Lower leg skin (tissue), 4 donors: ENCODE measurements at regions not wholly inside any gene's neighbourhood (a gene's known extent, or its start where the extent isn't known, plus 50 kb on each side); places are given as distances from the start of the nearest gene placed in this dataset.

Experiments used
- DNase-seq, 2 donors: peaks; one replicate each; pipeline ENCODE4 v3.0.0-alpha.2; 2019; ENCODE audit warnings: low spot score in 2 of 2
- H3K4me3 ChIP-seq: fragments of 200-600 bp; sonication (generic); 2 replicates; pipeline ENCODE4 v1.5.1; 2017; ENCODE audit warnings: mild to moderate bottlenecking, low read depth; ENCODE audit not compliant: poor library complexity, severe bottlenecking
- POLR2A ChIP-seq, 2 donors: fragments of 450-650 bp; IDR thresholded peaks; one replicate each; pipeline ENCODE4 v1.6.1; 2016 to 2017; ENCODE audit warnings: antibody characterized with exemption in 2 of 2, mild to moderate bottlenecking in 1 of 2, moderate library complexity in 1 of 2
- WGBS, 2 donors: methylation state at CpG; one replicate each; pipeline ENCODE4 v1.1.5; 2018; 5-methylcytosine and 5-hydroxymethylcytosine counted together
- intact Hi-C: fragments of 100-400 bp; cut with DNase I; formaldehyde crosslinking; loops from one replicate; pipeline ENCODE4 v1.15.0; 2023; ENCODE audit warnings: low total_unique reads
- TF ChIP-seq, protein P1 (sequence below), 3 donors: fragments of 450-650 bp; IDR thresholded peaks; one replicate each; pipeline ENCODE4 v1.5.1; 2016; ENCODE audit warnings: antibody characterized with exemption in 3 of 3, mild to moderate bottlenecking in 3 of 3, moderate library complexity in 2 of 3

DNA sequence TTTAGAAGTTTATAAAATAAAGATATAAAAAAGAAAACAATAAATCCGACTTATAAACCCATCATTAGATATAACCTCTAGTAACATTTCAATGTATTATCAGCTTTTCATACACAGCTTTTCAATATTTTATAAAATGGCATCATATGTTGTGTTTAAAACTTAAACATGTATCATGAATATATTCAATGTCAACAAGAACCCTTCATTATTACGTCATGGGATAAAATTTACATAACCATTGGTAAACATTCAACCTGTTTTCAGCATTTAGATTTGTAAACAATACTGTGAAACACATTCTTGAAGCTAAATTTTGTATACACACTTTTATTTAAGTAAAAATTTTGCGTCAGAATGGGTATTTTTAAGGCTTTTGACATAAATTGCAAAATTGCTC is 153.4 kb upstream of the SOX14 start:
- TF ChIP-seq, protein P1, sequence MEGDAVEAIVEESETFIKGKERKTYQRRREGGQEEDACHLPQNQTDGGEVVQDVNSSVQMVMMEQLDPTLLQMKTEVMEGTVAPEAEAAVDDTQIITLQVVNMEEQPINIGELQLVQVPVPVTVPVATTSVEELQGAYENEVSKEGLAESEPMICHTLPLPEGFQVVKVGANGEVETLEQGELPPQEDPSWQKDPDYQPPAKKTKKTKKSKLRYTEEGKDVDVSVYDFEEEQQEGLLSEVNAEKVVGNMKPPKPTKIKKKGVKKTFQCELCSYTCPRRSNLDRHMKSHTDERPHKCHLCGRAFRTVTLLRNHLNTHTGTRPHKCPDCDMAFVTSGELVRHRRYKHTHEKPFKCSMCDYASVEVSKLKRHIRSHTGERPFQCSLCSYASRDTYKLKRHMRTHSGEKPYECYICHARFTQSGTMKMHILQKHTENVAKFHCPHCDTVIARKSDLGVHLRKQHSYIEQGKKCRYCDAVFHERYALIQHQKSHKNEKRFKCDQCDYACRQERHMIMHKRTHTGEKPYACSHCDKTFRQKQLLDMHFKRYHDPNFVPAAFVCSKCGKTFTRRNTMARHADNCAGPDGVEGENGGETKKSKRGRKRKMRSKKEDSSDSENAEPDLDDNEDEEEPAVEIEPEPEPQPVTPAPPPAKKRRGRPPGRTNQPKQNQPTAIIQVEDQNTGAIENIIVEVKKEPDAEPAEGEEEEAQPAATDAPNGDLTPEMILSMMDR (IDR thresholded peaks at IDR 0.05) = no peak
- TF ChIP-seq POLR2A (IDR thresholded peaks at IDR 0.05) = no peak
- DNase-seq = no peak
- no peak overlapping the region for H3K4me3 ChIP-seq
- intact Hi-C loops = no loop called here
- 80 to 81% methylated on average over 3 of the region's 3 CpGs for WGBS, 2 donors

DNA sequence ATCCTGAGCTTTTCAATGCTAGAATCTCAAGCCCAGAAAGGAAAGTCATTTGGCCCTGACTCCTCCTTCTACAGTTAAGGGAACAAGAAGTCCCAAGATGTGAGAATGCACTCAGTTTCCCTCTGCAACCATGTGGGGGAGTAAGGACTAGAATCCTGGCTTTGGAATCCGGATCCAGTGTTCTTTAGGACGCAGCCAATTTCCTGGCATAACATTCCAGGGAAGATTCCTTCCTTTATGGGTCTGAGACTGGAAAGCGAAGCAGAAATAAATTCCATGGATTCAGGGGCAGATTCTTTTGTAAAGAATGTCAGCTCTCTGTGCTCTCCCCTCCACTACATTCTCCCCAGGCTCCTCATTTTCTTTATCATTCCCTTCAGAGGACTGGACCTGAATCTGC is 151.8 kb upstream of the SOX14 start:
- TF ChIP-seq POLR2A (IDR thresholded peaks at IDR 0.05) = no peak
- TF ChIP-seq, protein P1 (IDR thresholded peaks at IDR 0.05) = no peak
- WGBS, 2 donors = 4 to 12% methylated on average over 3 of the region's 3 CpGs
- intact Hi-C loops = no loop called here
- no peak for DNase-seq
- no peak overlapping the region for H3K4me3 ChIP-seq

DNA sequence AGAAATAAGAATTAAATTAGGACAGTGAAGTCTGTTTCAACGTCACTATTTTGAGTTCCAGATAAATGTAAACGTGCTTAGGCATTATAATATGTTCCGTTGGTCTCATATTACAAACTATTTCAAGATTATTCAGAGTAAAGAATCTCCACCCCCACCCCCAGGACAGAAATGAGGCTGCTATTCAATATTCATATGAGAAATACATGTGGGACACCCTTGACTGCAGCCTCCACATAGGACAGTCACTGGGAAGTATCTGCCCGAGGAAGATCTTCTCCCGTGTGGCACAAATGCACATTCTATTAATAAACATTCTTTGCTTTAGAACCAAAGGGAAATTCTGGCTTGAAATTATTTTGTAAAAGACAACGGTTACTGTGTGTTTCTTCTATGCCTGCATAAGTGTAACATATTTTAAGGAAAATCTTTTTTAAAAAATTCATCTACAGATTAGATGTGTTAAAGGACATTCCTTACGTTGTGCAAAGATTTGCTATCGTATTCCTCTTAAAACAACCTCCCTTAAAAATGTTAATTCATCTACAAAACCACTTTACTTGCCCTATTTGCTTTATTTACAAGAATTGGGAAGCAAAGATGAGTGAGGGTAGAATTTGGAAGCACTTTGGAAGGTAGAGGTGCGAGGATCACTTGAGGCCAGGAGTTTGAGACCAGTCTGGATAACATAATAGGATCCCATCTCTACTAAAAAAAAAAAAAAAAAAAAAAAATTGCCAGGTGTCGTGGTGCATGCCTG is 148.3 kb upstream of the SOX14 start:
- TF ChIP-seq, protein P1 (IDR thresholded peaks at IDR 0.05) = no peak
- TF ChIP-seq POLR2A (IDR thresholded peaks at IDR 0.05) = no peak
- H3K4me3 ChIP-seq = no peak overlapping the region
- DNase-seq = no peak
- intact Hi-C loops = no loop called here
- WGBS, 2 donors = 64 to 70% methylated on average over 10 of the region's 10 CpGs

DNA sequence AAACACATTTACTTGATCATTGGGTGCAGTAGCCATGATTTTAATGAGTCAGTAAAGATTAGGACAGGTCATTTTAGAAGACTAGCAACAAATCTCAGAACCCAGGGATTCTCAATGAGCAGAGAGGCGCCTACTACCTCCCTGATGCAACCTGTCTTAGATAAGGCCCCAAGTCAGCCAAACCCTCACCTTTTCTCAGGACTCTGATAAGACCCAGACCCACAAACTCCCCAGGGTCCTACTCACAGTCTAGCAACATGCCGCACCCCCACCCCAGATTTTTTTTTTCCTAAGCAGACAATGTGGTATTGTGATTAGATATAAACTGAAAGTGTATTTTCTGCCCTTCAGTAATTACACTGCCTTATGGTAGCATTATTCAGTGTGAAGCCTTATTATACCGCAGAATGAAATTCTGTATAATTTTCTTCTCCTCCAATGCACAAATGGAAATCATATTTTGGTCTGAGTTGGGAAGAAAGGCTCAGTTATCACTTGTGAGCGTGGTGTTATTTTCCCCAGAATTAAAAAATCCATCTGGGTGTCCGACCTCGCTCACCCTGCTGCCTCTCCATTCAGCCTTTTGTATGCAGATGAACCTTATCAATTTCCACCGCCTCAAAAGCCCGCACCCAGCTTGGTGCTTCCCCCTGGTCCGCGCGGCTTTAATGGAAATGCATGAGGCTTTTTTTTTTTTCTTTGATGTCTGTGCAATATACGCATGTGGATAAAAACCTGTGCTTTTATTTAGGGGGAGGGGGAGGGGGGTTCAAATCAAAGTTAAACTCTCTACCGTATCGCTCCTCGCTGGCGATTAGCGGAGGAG is 122.0 kb upstream of the SOX14 start:
- DNase-seq = no peak
- TF ChIP-seq POLR2A (IDR thresholded peaks at IDR 0.05) = no peak
- TF ChIP-seq, protein P1 (IDR thresholded peaks at IDR 0.05) = no peak
- intact Hi-C loops = no loop called here
- no peak overlapping the region for H3K4me3 ChIP-seq
- 37 to 39% methylated on average over 17 of the region's 17 CpGs for WGBS, 2 donors

DNA sequence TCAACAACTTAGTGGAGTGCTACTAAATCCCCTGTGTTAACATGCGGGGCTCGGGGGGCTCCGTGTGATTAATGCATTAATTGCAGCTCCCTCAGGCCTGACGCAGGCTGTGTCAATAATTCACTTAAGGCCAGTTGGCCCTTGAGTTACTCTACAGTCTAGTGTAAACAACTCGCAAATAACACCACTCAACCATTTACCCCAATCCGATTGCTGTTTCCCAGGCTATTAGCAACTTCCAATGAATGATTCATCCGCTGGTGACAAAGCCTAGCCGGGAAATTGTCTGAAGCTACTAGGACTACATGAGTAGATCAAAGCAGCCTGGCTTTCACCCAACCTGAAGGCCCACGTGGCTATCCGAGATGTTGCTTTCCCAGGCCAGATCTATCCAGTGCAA is 121.3 kb upstream of the SOX14 start:
- 6 to 10% methylated on average over 10 of the region's 10 CpGs for WGBS, 2 donors
- intact Hi-C loops = no loop called here
- TF ChIP-seq POLR2A (IDR thresholded peaks at IDR 0.05) = no peak
- TF ChIP-seq, protein P1 (IDR thresholded peaks at IDR 0.05) = no peak
- H3K4me3 ChIP-seq = no peak overlapping the region
- DNase-seq = no peak
